ENCODE measurements at regions not wholly inside any gene's neighbourhood (a gene's known extent, or its start where the extent isn't known, plus 50 kb on each side); places are given as distances from the start of the nearest gene placed in this dataset.

- TF ChIP-seq TAF1 (IDR thresholded peaks at IDR 0.05; ENCODE audit: borderline replicate concordance, low read depth, low read length) = no peak
- no peak for TF ChIP-seq CTCF (IDR thresholded peaks at IDR 0.05)
- no peak for TF ChIP-seq REST (IDR thresholded peaks at IDR 0.05; ENCODE audit: low read depth, low read length)
- TF ChIP-seq POLR2AphosphoS5 (IDR thresholded peaks at IDR 0.05; ENCODE audit: low read depth, low read length) = no peak
- TF ChIP-seq FOXM1 (IDR thresholded peaks at IDR 0.05; ENCODE audit: low read depth) = no peak
- no peak for TF ChIP-seq CHD2 (IDR thresholded peaks at IDR 0.05; ENCODE audit: low read length, partially characterized antibody)
- no peak for TF ChIP-seq JUND (IDR thresholded peaks at IDR 0.05)
Measured at GRCh38 chr2:129645335-129645734, 334.1 kb upstream of the RAB6C start.

Data from SK-N-SH (cell line).